RPMI7951 (cell line): ENCODE measurements at regions not wholly inside any gene's neighbourhood (a gene's known extent, or its start where the extent isn't known, plus 50 kb on each side); places are given as distances from the start of the nearest gene placed in this dataset.
"Not testable (repeated sequence)": the region's sequence is repeated elsewhere in the genome, so short reads cannot be mapped to it uniquely, and the experiment has no call there.

Source experiments
- DNase-seq: peaks from one replicate; pipeline ENCODE4 v3.0.0-alpha.2; 2012; ENCODE audit warnings: low read depth

GRCh38 chr21:7956998-7957712, 2564.2 kb upstream of the TPTE start:
- not testable (repeated sequence) for DNase-seq

DNA sequence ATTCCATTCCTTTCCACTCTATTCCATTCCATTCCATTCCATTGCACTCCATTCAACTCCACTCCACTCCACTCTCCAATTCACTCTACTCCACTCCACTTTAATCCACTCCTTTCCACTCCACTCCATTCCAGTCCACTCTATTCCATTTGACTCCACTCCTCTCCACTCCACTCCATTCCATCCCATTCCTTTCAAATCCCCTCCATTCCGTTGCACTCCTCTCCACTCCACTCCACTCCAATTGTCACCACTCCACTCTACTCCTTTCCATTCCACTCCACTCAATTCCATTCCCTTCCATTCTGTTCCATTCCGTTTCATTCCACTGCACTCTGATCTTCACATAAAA, 2563.7 kb upstream of the TPTE start:
- no peak for DNase-seq
